RWPE1 (cell line): ENCODE measurements at regions not wholly inside any gene's neighbourhood (a gene's known extent, or its start where the extent isn't known, plus 50 kb on each side); places are given as distances from the start of the nearest gene placed in this dataset.

ENCODE experiments used
- CTCF ChIA-PET: fragments of 350-600 bp; sonication (Branson Sonifier 250); formaldehyde crosslinking; extraction: SDS; loops from one replicate; lab custom pipeline; 2021; lab: Yijun Ruan, JAX
- POLR2A ChIA-PET: fragments of 400-600 bp; formaldehyde crosslinking; extraction: SDS; loops from one replicate; lab custom pipeline; 2020; ENCODE audit warnings: antibody characterized with exemption; ENCODE audit not compliant: low non-redundant PET; lab: Yijun Ruan, JAX
- DNase-seq: peaks from one replicate; pipeline ENCODE4 v3.0.0; 2012; ENCODE audit warnings: low spot score
- H3K27ac ChIP-seq: fragments of 450-650 bp; 2 replicates; pipeline ENCODE4 v1.5.1; 2017
- TF ChIP-seq, protein P1 (sequence below): fragments of 450-650 bp; conservative IDR thresholded peaks from 2 replicates; pipeline ENCODE4 v1.5.1; 2017; ENCODE audit warnings: low read depth, mild to moderate bottlenecking

DNA sequence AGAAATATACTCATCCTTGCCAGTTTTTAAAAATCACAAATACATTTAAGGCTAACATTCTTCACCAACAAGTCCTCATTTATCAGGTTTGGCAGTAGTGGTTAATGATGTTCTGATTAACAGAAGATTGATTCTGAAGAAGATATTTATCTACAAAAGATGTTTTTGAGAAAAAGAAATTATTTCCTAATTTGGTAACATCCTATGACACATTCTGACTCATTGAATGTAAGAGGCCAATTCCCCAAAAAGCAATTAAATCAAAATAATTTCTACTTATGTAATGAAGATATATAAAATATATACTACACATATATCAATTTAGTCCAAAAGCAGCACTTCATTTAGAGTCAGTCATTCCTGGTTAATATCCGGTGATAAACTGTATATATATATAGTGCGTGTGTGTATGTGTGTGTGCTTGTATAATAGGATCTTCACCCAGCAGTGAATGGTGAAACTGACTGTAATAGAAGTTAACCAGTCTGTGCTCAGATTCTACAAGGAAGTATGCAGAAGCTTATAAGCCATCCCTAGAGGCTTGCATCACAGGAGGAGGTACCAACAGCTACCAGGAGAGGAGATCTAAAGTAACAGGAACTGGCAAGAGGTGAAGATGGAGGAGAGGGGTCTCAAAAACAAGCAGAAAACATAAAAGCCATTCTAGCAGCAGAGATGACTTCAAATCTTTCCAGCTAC is 82.9 kb upstream of the MARCKS start:
- no peak overlapping the region for H3K27ac ChIP-seq
- ChIA-PET CTCF (no interaction called here), POLR2A (no interaction called here)
- TF ChIP-seq, protein P1, sequence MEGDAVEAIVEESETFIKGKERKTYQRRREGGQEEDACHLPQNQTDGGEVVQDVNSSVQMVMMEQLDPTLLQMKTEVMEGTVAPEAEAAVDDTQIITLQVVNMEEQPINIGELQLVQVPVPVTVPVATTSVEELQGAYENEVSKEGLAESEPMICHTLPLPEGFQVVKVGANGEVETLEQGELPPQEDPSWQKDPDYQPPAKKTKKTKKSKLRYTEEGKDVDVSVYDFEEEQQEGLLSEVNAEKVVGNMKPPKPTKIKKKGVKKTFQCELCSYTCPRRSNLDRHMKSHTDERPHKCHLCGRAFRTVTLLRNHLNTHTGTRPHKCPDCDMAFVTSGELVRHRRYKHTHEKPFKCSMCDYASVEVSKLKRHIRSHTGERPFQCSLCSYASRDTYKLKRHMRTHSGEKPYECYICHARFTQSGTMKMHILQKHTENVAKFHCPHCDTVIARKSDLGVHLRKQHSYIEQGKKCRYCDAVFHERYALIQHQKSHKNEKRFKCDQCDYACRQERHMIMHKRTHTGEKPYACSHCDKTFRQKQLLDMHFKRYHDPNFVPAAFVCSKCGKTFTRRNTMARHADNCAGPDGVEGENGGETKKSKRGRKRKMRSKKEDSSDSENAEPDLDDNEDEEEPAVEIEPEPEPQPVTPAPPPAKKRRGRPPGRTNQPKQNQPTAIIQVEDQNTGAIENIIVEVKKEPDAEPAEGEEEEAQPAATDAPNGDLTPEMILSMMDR: no peak
- no peak for DNase-seq

DNA sequence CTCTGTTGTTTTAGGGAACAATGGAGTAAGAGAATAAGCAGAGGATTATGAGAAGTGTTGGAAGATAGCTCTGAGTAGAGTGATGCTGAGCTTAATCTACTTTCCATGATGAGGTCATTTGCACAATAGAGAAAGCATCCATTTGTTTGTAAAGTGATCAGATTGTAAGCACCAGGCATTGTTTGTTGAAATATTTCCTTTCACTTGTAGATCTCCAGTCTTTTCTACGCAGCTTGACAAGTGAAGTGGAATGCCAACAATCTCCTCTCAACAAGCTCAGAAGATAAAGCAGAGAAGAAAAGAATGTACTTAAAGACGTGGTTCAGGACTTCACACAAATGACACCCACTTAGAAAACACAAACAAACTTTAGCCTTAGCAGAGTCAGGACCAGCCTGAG is 80.1 kb upstream of the MARCKS start:
- TF ChIP-seq, protein P1: no peak
- CTCF ChIA-PET: no interaction called here
- no peak for DNase-seq
- POLR2A ChIA-PET: no interaction called here
- no peak overlapping the region for H3K27ac ChIP-seq

- H3K27ac ChIP-seq: no peak overlapping the region
- CTCF ChIA-PET: no interaction called here
- TF ChIP-seq, protein P1: no peak
- no peak for DNase-seq
- POLR2A ChIA-PET: no interaction called here
Observed at GRCh38 chr6:113777601-113778000, 79.5 kb upstream of the MARCKS start.

DNA sequence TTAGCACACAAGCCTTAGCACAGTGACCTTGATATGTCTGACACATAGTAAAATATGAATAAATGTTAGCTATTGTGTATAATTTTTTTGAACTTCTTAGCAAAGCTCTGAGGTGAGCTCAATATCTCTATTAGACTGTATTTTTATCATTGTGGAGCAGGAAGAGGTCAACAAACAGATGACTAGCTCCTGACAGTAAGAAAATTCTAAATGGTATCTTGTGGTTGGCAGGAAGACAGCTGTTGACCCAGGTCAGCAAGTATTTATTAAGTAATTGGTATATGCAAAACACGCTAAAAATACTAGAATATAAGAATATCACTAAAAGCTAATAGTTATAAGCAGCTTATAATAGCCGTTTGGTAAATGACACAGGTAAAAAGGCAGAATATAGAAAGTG is 77.5 kb upstream of the MARCKS start:
- H3K27ac ChIP-seq: no peak overlapping the region
- no peak for DNase-seq
- POLR2A ChIA-PET: no interaction called here
- CTCF ChIA-PET: no interaction called here
- TF ChIP-seq, protein P1: no peak

DNA sequence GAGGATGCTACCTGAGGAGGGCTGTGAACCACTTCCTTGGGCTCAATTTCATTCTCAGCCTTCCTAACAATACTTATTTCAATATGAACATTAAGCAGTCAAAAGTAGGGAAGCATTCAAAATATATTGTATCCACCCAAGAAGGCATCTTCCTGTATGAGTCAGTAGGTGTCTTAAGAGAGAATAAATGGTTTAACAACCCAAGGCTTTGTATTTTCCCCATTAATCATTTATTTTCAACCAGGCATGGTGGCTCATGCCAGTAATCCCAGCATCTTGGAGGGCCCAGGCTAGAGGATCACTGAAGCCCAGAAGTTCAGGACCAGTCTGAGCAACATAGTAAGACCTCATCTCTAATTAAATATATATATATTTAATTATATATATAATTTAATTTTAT is 74.5 kb upstream of the MARCKS start:
- H3K27ac ChIP-seq: no peak overlapping the region
- CTCF ChIA-PET: no interaction called here
- POLR2A ChIA-PET: no interaction called here

DNA sequence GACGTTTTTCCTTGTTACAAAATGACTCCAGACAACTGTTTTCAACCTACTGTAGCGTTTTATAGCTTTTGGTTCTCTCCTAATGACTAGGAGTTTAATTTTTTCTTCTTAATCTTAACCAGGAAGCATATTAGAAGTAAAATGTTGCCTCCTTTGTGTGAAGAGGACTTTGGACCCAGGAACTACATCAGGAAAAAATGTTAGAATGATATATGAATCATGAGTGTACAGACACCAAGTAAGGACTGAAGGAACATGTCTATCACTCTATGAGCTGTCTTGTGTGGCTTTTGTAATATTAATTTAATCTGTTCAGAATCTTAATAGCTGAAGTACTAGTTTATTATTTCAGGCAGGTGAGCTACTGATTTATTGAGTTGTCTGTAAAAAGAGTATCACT is 71.0 kb upstream of the MARCKS start:
- ChIA-PET POLR2A (no interaction called here), CTCF (no interaction called here)
- no peak for DNase-seq
- H3K27ac ChIP-seq: no peak overlapping the region
- TF ChIP-seq, protein P1: no peak

More for the DNA sequence above, 74.5 kb upstream of the MARCKS start:
- TF ChIP-seq, protein P1: no peak
- peak; percentile 18 for DNase-seq
